ENCODE measurements at regions not wholly inside any gene's neighbourhood (a gene's known extent, or its start where the extent isn't known, plus 50 kb on each side); places are given as distances from the start of the nearest gene placed in this dataset.

DNA sequence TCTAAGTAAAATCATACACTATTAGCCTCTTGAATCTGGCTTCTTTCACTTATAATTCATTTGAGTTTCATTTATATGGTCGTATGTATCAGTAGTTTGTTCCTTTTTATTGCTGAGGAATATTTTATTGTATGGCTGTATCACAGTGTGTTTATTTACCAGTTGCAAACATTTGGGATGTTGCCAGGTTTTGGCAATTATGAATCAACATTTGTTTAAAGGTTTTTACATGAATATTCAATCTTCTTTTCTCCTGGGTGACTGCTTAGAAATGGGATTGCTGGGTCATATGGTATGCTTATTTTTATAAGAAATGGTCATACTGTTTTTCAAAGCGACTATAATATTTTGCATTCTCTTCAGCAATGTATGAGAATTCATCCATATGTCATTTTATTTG, 107.9 kb downstream of the PMAIP1 start:
- 82% methylated on average over 2 of the region's 2 CpGs for WGBS (ENCODE audit: low lambda C conversion rate)
- ChIA-PET CTCF (interaction anchor here (1.2 kb wide), 1 partner anchor 11 kb away, joined by 10 read pairs; no protein-coding TSS in a partner anchor), POLR2A (no interaction called here)
- no peaks in the 10 kb centered on the region for H3F3A ChIP-seq (replicated peaks; ENCODE audit: insufficient read depth)
- H3K79me2 ChIP-seq (ENCODE audit: insufficient read depth), result no peaks in the 10 kb centered on the region
- no peak overlapping the region for H3K9ac ChIP-seq
- H3K9me3 ChIP-seq, result no peaks in the 10 kb centered on the region; the same call in 1 of the 2 replicates
- no peaks in the 10 kb centered on the region for H3K27me3 ChIP-seq (ENCODE audit: insufficient read depth)
- H3K4me2 ChIP-seq, result no peak overlapping the region
- peaks cover 0 to 6% of the 10 kb centered on the region in 2 experiments for H3K36me3 ChIP-seq (replicated peaks in 1 of 2; ENCODE audit: control insufficient read depth in 1 of 2, insufficient read depth in 2 of 2, low read length in 1 of 2)
- TF ChIP-seq RAD21 (IDR thresholded peaks at IDR 0.05; ENCODE audit: low read length), result no peak
- no peak for TF ChIP-seq POLR2AphosphoS5 (IDR thresholded peaks at IDR 0.05; ENCODE audit: low read depth, low read length)
- TF ChIP-seq RFX5 (IDR thresholded peaks at IDR 0.05; ENCODE audit: low read length), result no peak
- no peak for TF ChIP-seq RXRA (IDR thresholded peaks at IDR 0.05; ENCODE audit: borderline replicate concordance, low read depth)
- TF ChIP-seq PBX3 (IDR thresholded peaks at IDR 0.05), result no peak
- TF ChIP-seq TAF1 (IDR thresholded peaks at IDR 0.05; ENCODE audit: borderline replicate concordance, low read depth, low read length), result no peak
- TF ChIP-seq GATA2 (CRISPR knock-in tag; IDR thresholded peaks at IDR 0.05), result no peak
- no peak for TF ChIP-seq EP300 (IDR thresholded peaks at IDR 0.05; ENCODE audit: borderline replicate concordance in 1 of 2, low read depth in 1 of 2, low read length in 1 of 2)
- TF ChIP-seq CHD2 (IDR thresholded peaks at IDR 0.05; ENCODE audit: low read length, partially characterized antibody), result no peak
- no peak for TF ChIP-seq NFIC (IDR thresholded peaks at IDR 0.05; ENCODE audit: borderline replicate concordance)
- no peak for TF ChIP-seq SMC3 (IDR thresholded peaks at IDR 0.05; ENCODE audit: low read depth, low read length)
- no peak for TF ChIP-seq ELF1 (IDR thresholded peaks at IDR 0.05)
- TF ChIP-seq FOXJ3 (CRISPR knock-in tag; IDR thresholded peaks at IDR 0.05), result no peak
- TF ChIP-seq TEAD4 (IDR thresholded peaks at IDR 0.05; ENCODE audit: borderline replicate concordance, insufficient read depth), result no peak
- TF ChIP-seq MXI1 (IDR thresholded peaks at IDR 0.05; ENCODE audit: low read depth, low read length), result no peak
- no peak for TF ChIP-seq USF2 (IDR thresholded peaks at IDR 0.05; ENCODE audit: borderline replicate concordance, low read depth, low read length)
- TF ChIP-seq FOXM1 (IDR thresholded peaks at IDR 0.05; ENCODE audit: low read depth), result no peak
- no peak for TF ChIP-seq IRF3 (IDR thresholded peaks at IDR 0.05; ENCODE audit: low read depth, low read length)
- TF ChIP-seq EZH2phosphoT487 (IDR thresholded peaks at IDR 0.05; ENCODE audit: borderline replicate concordance, low read depth), result no peak
- H3K4me3 ChIP-seq (ENCODE audit: low read depth in 2 of 2, low read length in 1 of 2), result no peak overlapping the region
- H2AFZ ChIP-seq (ENCODE audit: low read depth), result no peak overlapping the region
- H3K9me2 ChIP-seq, result no peaks in the 10 kb centered on the region
- no peak for DNase-seq
- no peaks in the 10 kb centered on the region for H4K20me1 ChIP-seq (ENCODE audit: insufficient read depth)
- peak overlapping the region in 1 of 2 experiments; percentile 26; a peak in 1 of 4 replicates for H3K27ac ChIP-seq (ENCODE audit: low read depth in 2 of 2, low read length in 1 of 2)
- no peaks in the 10 kb centered on the region; a peak in 1 of 4 replicates for H3K4me1 ChIP-seq (ENCODE audit: control insufficient read depth in 1 of 2, insufficient read depth in 2 of 2, low read depth in 1 of 2, low read length in 1 of 2)
